Kidney epithelial cell (primary cell): ENCODE measurements at regions not wholly inside any gene's neighbourhood (a gene's known extent, or its start where the extent isn't known, plus 50 kb on each side); places are given as distances from the start of the nearest gene placed in this dataset.

Experiments used
- DNase-seq: peaks from one replicate; pipeline ENCODE4 v3.0.0-alpha.2; 2010; ENCODE audit warnings: low read depth
- H3K27me3 ChIP-seq: 2 replicates; pipeline ENCODE4 v1.6.0; 2011; ENCODE audit warnings: low read length; ENCODE audit not compliant: control insufficient read depth, insufficient read depth
- H3K36me3 ChIP-seq: 2 replicates; pipeline ENCODE4 v1.5.1; 2011; ENCODE audit warnings: low read length; ENCODE audit not compliant: control insufficient read depth, insufficient read depth
- H3K4me3 ChIP-seq: 2 replicates; pipeline ENCODE4 v1.5.1; 2011; ENCODE audit warnings: low read depth, mild to moderate bottlenecking, control low read depth, low read length
- CTCF ChIP-seq: IDR thresholded peaks from 2 replicates; pipeline ENCODE4 v1.5.1; 2011; ENCODE audit warnings: mild to moderate bottlenecking, moderate library complexity, low read length, control low read depth, inconsistent platforms; ENCODE audit not compliant: insufficient read depth, poor library complexity, severe bottlenecking

GRCh38 chr7:51797371-51797770, 480.8 kb upstream of the COBL start:
- H3K4me3 ChIP-seq, result no peak overlapping the region
- no peak for TF ChIP-seq CTCF
- H3K36me3 ChIP-seq, result no peaks in the 10 kb centered on the region
- H3K27me3 ChIP-seq, result no peaks in the 10 kb centered on the region
- no peak for DNase-seq

- H3K4me3 ChIP-seq, result no peak overlapping the region
- H3K27me3 ChIP-seq, result no peaks in the 10 kb centered on the region
- no peak for TF ChIP-seq CTCF
Observed at GRCh38 chr7:51792796-51793195, 476.2 kb upstream of the COBL start.

GRCh38 chr7:51789489-51789888, 472.9 kb upstream of the COBL start:
- no peak for DNase-seq
- Histone ChIP-seq H3K4me3 (no peak overlapping the region), H3K36me3 (no peaks in the 10 kb centered on the region), H3K27me3 (no peaks in the 10 kb centered on the region)
- TF ChIP-seq CTCF, result no peak

More at GRCh38 chr7:51792796-51793195, 476.2 kb upstream of the COBL start:
- H3K36me3 ChIP-seq, result no peaks in the 10 kb centered on the region
- DNase-seq, result no peak

GRCh38 chr7:51786284-51786683, 469.7 kb upstream of the COBL start:
- Histone ChIP-seq H3K27me3 (no peaks in the 10 kb centered on the region), H3K4me3 (no peak overlapping the region), H3K36me3 (no peaks in the 10 kb centered on the region)
- no peak for TF ChIP-seq CTCF
- no peak for DNase-seq

GRCh38 chr7:51785876-51786275, 469.3 kb upstream of the COBL start:
- Histone ChIP-seq H3K4me3 (no peak overlapping the region), H3K27me3 (no peaks in the 10 kb centered on the region), H3K36me3 (no peaks in the 10 kb centered on the region)
- DNase-seq, result no peak
- TF ChIP-seq CTCF, result no peak

GRCh38 chr7:51785171-51785570, 468.6 kb upstream of the COBL start:
- no peaks in the 10 kb centered on the region for H3K36me3 ChIP-seq
- H3K27me3 ChIP-seq, result no peaks in the 10 kb centered on the region
- DNase-seq, result no peak
- H3K4me3 ChIP-seq, result no peak overlapping the region
- no peak for TF ChIP-seq CTCF
